HEK293 (cell line): ENCODE measurements at regions not wholly inside any gene's neighbourhood (a gene's known extent, or its start where the extent isn't known, plus 50 kb on each side); places are given as distances from the start of the nearest gene placed in this dataset.

Source experiments
- CTCF ChIA-PET: fragments of 350-600 bp; formaldehyde crosslinking; extraction: SDS; loops from one replicate; lab custom pipeline; 2021; ENCODE audit warnings: antibody characterized with exemption; lab: Yijun Ruan, JAX
- POLR2A ChIA-PET: fragments of 300-600 bp; formaldehyde crosslinking; extraction: SDS; loops from one replicate; lab custom pipeline; 2020; ENCODE audit warnings: antibody characterized with exemption, inconsistent platforms; lab: Yijun Ruan, JAX
- H3K27ac ChIP-seq: fragments of 200-500 bp; sonication (Bioruptor generic); 2 replicates; pipeline ENCODE4 v1.5.1; 2014; ENCODE audit warnings: low read depth, low read length, control low read depth, inconsistent platforms; ENCODE audit errors: extremely low read depth
- H3K36me3 ChIP-seq, 2 experiments: fragments of 200-500 bp in 1 of 2; sonication (Bioruptor generic) in 1 of 2; 1 replicate in 1 of 2; 2 replicates in 1 of 2; pipeline ENCODE4 v1.5.1; 2014 to 2017; ENCODE audit warnings: inconsistent platforms in 2 of 2, low read length in 2 of 2; ENCODE audit not compliant: control insufficient read depth in 2 of 2, insufficient read depth in 1 of 2
- H3K4me1 ChIP-seq: fragments of 200-500 bp; sonication (Bioruptor generic); 2 replicates; pipeline ENCODE4 v1.5.1; 2014; ENCODE audit warnings: mild to moderate bottlenecking, low read length, inconsistent platforms; ENCODE audit not compliant: control insufficient read depth, insufficient read depth
- H3K4me3 ChIP-seq: 2 replicates; pipeline ENCODE4 v1.5.1; 2011; ENCODE audit warnings: low read depth, mild to moderate bottlenecking, control low read depth, low read length, moderate library complexity
- H3K9me3 ChIP-seq: fragments of 200-500 bp; sonication (Bioruptor generic); 2 replicates; pipeline ENCODE4 v1.5.1; 2014; ENCODE audit warnings: low read depth, low read length, inconsistent platforms; ENCODE audit not compliant: control insufficient read depth, insufficient read depth
- GLI4 ChIP-seq: fragments of 450-650 bp; formaldehyde crosslinking; IDR thresholded peaks from 2 replicates; pipeline ENCODE4 v1.5.1; 2016; ENCODE audit warnings: missing biosample characterization, missing genetic modification characterization
- IKZF3 ChIP-seq: fragments of 450-650 bp; IDR thresholded peaks from 2 replicates; pipeline ENCODE4 v1.5.0; 2018; ENCODE audit warnings: missing biosample characterization, mild to moderate bottlenecking, missing genetic modification characterization, moderate library complexity
- KLF1 ChIP-seq: fragments of 450-650 bp; formaldehyde crosslinking; IDR thresholded peaks from 2 replicates; pipeline ENCODE4 v1.5.1; 2016; ENCODE audit warnings: missing biosample characterization, missing genetic modification characterization
- OSR2 ChIP-seq: fragments of 450-650 bp; formaldehyde crosslinking; IDR thresholded peaks from 2 replicates; pipeline ENCODE4 v1.5.1; 2016; ENCODE audit warnings: missing biosample characterization, missing genetic modification characterization
- OVOL3 ChIP-seq: fragments of 450-650 bp; formaldehyde crosslinking; IDR thresholded peaks from 2 replicates; pipeline ENCODE4 v1.5.1; 2016; ENCODE audit warnings: missing biosample characterization, missing genetic modification characterization
- REPIN1 ChIP-seq: fragments of 450-650 bp; formaldehyde crosslinking; IDR thresholded peaks from 2 replicates; pipeline ENCODE4 v1.5.1; 2017; ENCODE audit warnings: missing biosample characterization, missing genetic modification characterization, low read depth
- YY1 ChIP-seq: fragments of 450-650 bp; formaldehyde crosslinking; IDR thresholded peaks from 2 replicates; pipeline ENCODE4 v1.5.1; 2018; ENCODE audit warnings: missing biosample characterization, missing genetic modification characterization
- YY2 ChIP-seq: fragments of 450-650 bp; formaldehyde crosslinking; IDR thresholded peaks from 2 replicates; pipeline ENCODE4 v1.5.1; 2016; ENCODE audit warnings: missing biosample characterization, missing genetic modification characterization
- ZNF114 ChIP-seq: fragments of 450-650 bp; formaldehyde crosslinking; IDR thresholded peaks from 2 replicates; pipeline ENCODE4 v1.5.0; 2017; ENCODE audit warnings: missing biosample characterization, missing genetic modification characterization
- ZNF132 ChIP-seq: fragments of 450-650 bp; formaldehyde crosslinking; IDR thresholded peaks from 2 replicates; pipeline ENCODE4 v1.5.1; 2017; ENCODE audit warnings: missing biosample characterization, missing genetic modification characterization, borderline replicate concordance
- ZNF157 ChIP-seq: fragments of 450-650 bp; formaldehyde crosslinking; IDR thresholded peaks from 2 replicates; pipeline ENCODE4 v1.5.1; 2016; ENCODE audit warnings: missing biosample characterization, missing genetic modification characterization
- ZNF202 ChIP-seq: fragments of 450-650 bp; formaldehyde crosslinking; IDR thresholded peaks from 2 replicates; pipeline ENCODE4 v1.5.1; 2016; ENCODE audit warnings: missing biosample characterization, missing genetic modification characterization, borderline replicate concordance
- ZNF24 ChIP-seq: fragments of 450-650 bp; formaldehyde crosslinking; IDR thresholded peaks from 2 replicates; pipeline ENCODE4 v1.5.1; 2016; ENCODE audit warnings: missing biosample characterization, missing genetic modification characterization
- ZNF404 ChIP-seq: fragments of 450-650 bp; formaldehyde crosslinking; IDR thresholded peaks from 2 replicates; pipeline ENCODE4 v1.5.1; 2017; ENCODE audit warnings: missing biosample characterization, missing genetic modification characterization
- ZNF510 ChIP-seq: fragments of 450-650 bp; formaldehyde crosslinking; IDR thresholded peaks from 2 replicates; pipeline ENCODE4 v1.5.1; 2018; ENCODE audit warnings: mild to moderate bottlenecking, missing genetic modification characterization, missing biosample characterization; ENCODE audit not compliant: insufficient replicate concordance
- ZNF521 ChIP-seq: fragments of 450-650 bp; formaldehyde crosslinking; IDR thresholded peaks from 2 replicates; pipeline ENCODE4 v1.5.1; 2017; ENCODE audit warnings: missing biosample characterization, mild to moderate bottlenecking, missing genetic modification characterization
- ZNF747 ChIP-seq: fragments of 450-650 bp; formaldehyde crosslinking; IDR thresholded peaks from 2 replicates; pipeline ENCODE4 v1.5.1; 2016; ENCODE audit warnings: missing biosample characterization, missing genetic modification characterization
- ZNF76 ChIP-seq: fragments of 450-650 bp; formaldehyde crosslinking; IDR thresholded peaks from 2 replicates; pipeline ENCODE4; 2016; ENCODE audit warnings: low read depth, missing biosample characterization, missing genetic modification characterization, borderline replicate concordance
- ZNF776 ChIP-seq: fragments of 450-650 bp; formaldehyde crosslinking; IDR thresholded peaks from 2 replicates; pipeline ENCODE4 v1.5.0; 2017; ENCODE audit warnings: missing biosample characterization, missing genetic modification characterization, borderline replicate concordance
- ZNF837 ChIP-seq: fragments of 450-650 bp; formaldehyde crosslinking; IDR thresholded peaks from 2 replicates; pipeline ENCODE4 v1.5.1; 2016; ENCODE audit warnings: missing biosample characterization, missing genetic modification characterization
- TF ChIP-seq, protein P1 (sequence below): fragments of 450-650 bp; formaldehyde crosslinking; IDR thresholded peaks from 2 replicates; pipeline ENCODE4 v1.5.1; 2017; ENCODE audit warnings: missing biosample characterization, missing genetic modification characterization
- TF ChIP-seq, protein P2 (sequence below): fragments of 450-650 bp; formaldehyde crosslinking; IDR thresholded peaks from 2 replicates; pipeline ENCODE4 v1.5.1; 2016; ENCODE audit warnings: missing biosample characterization, missing genetic modification characterization
- TF ChIP-seq, protein P3 (sequence below): fragments of 450-650 bp; IDR thresholded peaks from 2 replicates; pipeline ENCODE4 v1.5.1; 2018; ENCODE audit warnings: missing biosample characterization, mild to moderate bottlenecking, missing genetic modification characterization
- TF ChIP-seq, protein P4 (sequence below): fragments of 450-650 bp; formaldehyde crosslinking; IDR thresholded peaks from 2 replicates; pipeline ENCODE4 v1.5.1; 2017; ENCODE audit warnings: missing biosample characterization, missing genetic modification characterization

DNA sequence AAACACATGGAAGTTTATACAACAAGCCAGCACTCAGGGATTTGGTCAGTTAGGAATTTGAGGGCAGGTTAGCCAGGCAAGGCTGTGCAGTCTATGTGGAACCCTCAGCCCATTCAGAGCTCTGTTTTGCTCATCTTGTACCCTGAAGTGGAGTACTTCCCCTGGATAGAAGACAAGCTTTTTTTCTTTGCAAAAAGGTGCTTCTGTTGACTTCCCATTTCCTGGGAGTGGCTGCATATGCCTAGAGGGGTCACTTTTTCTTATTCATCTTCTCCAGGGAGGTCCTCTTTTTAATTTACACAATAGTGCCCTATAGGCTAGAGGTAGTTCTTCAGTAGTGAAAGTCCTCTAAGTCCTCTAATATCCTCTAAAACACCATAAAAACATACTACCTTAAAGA is 225.0 kb upstream of the P2RY1 start:
- ChIA-PET POLR2A (interaction anchor here (0.6 kb wide), 1 partner anchor 301 kb away, joined by 3 read pairs; no protein-coding TSS in a partner anchor), CTCF (no interaction called here)
- TF ChIP-seq ZNF157 (tag by site-specific recombination) (no peak), ZNF521 (no peak), ZNF747 (no peak), ZNF202 (tag by site-specific recombination) (no peak), YY2 (no peak), ZNF837 (tag by site-specific recombination) (no peak), OSR2 (tag by site-specific recombination) (no peak), REPIN1 (tag by site-specific recombination) (no peak), ZNF776 (tag by site-specific recombination) (no peak), IKZF3 (tag by site-specific recombination) (no peak)
- TF ChIP-seq, protein P1, sequence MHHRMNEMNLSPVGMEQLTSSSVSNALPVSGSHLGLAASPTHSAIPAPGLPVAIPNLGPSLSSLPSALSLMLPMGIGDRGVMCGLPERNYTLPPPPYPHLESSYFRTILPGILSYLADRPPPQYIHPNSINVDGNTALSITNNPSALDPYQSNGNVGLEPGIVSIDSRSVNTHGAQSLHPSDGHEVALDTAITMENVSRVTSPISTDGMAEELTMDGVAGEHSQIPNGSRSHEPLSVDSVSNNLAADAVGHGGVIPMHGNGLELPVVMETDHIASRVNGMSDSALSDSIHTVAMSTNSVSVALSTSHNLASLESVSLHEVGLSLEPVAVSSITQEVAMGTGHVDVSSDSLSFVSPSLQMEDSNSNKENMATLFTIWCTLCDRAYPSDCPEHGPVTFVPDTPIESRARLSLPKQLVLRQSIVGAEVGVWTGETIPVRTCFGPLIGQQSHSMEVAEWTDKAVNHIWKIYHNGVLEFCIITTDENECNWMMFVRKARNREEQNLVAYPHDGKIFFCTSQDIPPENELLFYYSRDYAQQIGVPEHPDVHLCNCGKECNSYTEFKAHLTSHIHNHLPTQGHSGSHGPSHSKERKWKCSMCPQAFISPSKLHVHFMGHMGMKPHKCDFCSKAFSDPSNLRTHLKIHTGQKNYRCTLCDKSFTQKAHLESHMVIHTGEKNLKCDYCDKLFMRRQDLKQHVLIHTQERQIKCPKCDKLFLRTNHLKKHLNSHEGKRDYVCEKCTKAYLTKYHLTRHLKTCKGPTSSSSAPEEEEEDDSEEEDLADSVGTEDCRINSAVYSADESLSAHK (tag by site-specific recombination): no peak
- Histone ChIP-seq H3K9me3 (no peaks in the 10 kb centered on the region), H3K4me1 (no peaks in the 10 kb centered on the region), H3K4me3 (no peak overlapping the region), H3K36me3 (no peaks in the 10 kb centered on the region), H3K27ac (no peak overlapping the region)

DNA sequence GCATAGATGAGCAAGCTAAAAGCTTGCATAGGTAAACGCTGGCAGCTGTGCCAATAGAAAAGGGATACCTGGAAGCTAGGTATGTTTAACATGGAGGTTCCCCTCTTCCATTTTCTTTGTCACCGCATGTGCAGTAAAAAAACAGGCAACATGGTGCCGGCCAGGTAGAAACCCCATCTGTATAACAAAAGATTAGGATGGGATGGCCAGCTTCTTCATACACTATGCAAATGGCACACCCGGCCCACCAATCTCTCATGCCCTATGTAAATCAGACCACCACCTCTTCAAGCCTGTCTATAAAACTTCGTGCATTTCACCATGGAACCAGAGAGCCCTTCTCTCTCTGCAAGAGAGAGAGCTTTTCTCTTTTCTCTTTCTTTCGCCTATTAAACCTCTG is 224.3 kb upstream of the P2RY1 start:
- ChIA-PET POLR2A (no interaction called here), CTCF (no interaction called here)
- no peak overlapping the region for H3K4me3 ChIP-seq
- H3K36me3 ChIP-seq: no peaks in the 10 kb centered on the region
- H3K9me3 ChIP-seq: no peaks in the 10 kb centered on the region
- no peaks in the 10 kb centered on the region for H3K4me1 ChIP-seq
- TF ChIP-seq ZNF157 (tag by site-specific recombination) (no peak), ZNF132 (tag by site-specific recombination) (no peak), ZNF510 (tag by site-specific recombination) (no peak), ZNF114 (tag by site-specific recombination) (no peak), ZNF76 (tag by site-specific recombination) (no peak), GLI4 (tag by site-specific recombination) (no peak), YY1 (tag by site-specific recombination) (no peak), OVOL3 (tag by site-specific recombination) (no peak), KLF1 (tag by site-specific recombination) (no peak), ZNF24 (tag by site-specific recombination) (no peak), ZNF404 (no peak)
- TF ChIP-seq, protein P2, sequence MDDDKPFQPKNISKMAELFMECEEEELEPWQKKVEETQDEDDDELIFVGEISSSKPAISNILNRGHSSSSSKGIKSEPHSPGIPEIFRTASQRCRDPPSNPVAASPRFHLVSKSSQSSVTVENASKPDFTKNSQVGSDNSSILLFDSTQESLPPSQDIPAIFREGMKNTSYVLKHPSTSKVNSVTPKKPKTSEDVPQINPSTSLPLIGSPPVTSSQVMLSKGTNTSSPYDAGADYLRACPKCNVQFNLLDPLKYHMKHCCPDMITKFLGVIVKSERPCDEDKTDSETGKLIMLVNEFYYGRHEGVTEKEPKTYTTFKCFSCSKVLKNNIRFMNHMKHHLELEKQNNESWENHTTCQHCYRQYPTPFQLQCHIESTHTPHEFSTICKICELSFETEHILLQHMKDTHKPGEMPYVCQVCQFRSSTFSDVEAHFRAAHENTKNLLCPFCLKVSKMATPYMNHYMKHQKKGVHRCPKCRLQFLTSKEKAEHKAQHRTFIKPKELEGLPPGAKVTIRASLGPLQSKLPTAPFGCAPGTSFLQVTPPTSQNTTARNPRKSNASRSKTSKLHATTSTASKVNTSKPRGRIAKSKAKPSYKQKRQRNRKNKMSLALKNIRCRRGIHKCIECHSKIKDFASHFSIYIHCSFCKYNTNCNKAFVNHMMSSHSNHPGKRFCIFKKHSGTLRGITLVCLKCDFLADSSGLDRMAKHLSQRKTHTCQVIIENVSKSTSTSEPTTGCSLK (tag by site-specific recombination): no peak
- TF ChIP-seq, protein P3, sequence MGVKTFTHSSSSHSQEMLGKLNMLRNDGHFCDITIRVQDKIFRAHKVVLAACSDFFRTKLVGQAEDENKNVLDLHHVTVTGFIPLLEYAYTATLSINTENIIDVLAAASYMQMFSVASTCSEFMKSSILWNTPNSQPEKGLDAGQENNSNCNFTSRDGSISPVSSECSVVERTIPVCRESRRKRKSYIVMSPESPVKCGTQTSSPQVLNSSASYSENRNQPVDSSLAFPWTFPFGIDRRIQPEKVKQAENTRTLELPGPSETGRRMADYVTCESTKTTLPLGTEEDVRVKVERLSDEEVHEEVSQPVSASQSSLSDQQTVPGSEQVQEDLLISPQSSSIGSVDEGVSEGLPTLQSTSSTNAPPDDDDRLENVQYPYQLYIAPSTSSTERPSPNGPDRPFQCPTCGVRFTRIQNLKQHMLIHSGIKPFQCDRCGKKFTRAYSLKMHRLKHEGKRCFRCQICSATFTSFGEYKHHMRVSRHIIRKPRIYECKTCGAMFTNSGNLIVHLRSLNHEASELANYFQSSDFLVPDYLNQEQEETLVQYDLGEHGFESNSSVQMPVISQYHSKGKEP (tag by site-specific recombination): no peak
- TF ChIP-seq, protein P4, sequence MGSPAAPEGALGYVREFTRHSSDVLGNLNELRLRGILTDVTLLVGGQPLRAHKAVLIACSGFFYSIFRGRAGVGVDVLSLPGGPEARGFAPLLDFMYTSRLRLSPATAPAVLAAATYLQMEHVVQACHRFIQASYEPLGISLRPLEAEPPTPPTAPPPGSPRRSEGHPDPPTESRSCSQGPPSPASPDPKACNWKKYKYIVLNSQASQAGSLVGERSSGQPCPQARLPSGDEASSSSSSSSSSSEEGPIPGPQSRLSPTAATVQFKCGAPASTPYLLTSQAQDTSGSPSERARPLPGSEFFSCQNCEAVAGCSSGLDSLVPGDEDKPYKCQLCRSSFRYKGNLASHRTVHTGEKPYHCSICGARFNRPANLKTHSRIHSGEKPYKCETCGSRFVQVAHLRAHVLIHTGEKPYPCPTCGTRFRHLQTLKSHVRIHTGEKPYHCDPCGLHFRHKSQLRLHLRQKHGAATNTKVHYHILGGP: no peak
- H3K27ac ChIP-seq: no peak overlapping the region
